Middle frontal gyrus (tissue), 1 donor: ENCODE measurements at regions not wholly inside any gene's neighbourhood (a gene's known extent, or its start where the extent isn't known, plus 50 kb on each side); places are given as distances from the start of the nearest gene placed in this dataset.
"Not testable (repeated sequence)": the region's sequence is repeated elsewhere in the genome, so short reads cannot be mapped to it uniquely, and the experiment has no call there.

Source experiments
- DNase-seq: peaks from one replicate; pipeline ENCODE4 v3.0.0-alpha.2; 2015; ENCODE audit warnings: low spot score; ENCODE audit errors: extremely low spot score

DNA sequence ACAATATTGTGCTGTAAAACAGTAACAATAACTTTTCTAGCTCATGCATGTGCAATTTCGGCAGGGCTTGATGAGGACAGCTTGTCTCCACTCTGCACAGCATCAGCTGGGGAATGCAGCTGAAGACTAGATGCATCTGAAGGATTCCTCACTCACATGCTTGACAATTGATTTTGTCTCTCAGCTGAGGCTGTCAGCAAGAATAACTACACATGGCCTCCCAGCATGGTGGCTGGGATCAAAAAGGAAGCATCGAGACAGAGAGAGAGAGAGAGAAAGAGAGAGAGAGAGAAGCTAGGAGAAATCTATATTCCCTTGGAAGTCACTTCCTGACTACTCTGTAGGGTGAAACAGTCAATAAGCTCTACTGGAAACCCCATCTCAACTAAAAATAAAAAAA is 487.1 kb downstream of the PLOD2 start:
- no peak for DNase-seq

DNA sequence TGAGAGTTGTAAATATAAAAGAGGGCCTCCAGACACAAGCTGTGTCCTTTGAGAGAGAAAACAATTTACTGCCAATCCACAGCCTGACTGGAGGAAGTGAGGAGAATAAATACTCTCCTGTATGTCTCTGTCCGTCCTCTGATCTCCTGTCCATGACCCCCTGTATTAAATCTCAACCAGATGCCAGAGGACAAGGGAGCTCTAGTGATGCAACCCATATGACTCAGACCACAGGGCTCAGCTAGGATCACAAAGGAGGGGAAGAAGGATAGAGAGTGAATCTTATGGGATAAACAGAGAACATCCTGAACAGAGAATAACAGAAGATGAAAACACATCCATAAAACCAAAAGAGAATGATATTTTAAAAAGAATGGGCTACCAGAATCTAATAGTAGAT is 482.6 kb downstream of the PLOD2 start:
- DNase-seq = no peak

DNA sequence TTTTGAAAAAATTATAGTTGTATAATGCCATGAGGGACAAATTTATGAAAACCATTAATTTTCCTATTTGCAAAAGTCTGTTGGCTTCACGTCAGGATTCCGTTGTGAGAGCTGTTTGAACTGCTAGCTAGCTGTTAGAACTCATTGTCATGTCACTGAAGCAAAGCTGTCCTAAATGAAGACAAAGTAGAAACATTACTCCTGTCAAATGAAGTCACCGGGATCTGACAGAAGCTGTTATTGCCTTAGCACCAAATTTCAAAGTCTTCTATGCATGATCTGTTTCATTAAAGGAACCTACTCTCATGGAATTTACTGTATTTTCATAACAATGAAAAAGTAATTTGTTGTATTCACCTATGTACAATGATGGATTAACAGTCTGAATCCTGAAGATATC is 479.8 kb downstream of the PLOD2 start:
- no peak for DNase-seq

DNA sequence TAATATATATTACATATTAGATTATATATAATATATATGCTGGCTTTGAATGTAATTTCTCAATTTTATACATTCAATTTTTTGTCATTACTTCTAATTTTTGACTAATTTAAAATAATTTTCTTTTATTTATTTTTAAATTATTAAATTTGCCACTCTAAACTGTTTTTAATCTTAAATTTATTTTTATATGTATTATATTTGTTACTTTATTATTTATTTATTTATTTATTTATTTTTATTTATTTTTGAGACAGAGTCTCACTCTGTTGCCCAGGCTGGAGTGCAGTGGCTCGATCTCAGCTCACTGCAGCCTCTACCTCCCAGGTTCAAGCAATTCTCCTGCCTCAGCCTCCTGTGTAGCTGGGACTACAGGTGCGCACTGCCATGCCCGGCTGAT is 473.0 kb downstream of the PLOD2 start:
- DNase-seq = not testable (repeated sequence)

DNA sequence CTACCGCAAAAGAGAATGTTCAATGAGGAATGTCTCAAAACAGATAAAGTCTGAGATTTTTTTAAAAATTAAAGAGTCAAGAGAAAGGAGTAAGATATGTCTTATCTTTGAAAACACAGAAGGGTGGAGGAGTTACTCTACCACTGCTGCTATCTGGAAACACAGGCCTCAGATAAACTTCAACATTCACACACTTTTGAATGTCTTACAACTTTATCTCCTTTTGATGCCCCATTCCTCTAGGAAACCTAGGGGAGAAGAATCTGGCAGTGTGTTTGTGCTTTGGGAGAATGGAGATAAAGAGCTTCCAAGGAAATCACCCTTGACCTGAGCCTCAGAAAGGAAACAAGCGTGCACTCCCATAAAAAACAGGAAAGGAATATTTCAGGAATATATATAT is 468.2 kb downstream of the PLOD2 start:
- DNase-seq = no peak

DNA sequence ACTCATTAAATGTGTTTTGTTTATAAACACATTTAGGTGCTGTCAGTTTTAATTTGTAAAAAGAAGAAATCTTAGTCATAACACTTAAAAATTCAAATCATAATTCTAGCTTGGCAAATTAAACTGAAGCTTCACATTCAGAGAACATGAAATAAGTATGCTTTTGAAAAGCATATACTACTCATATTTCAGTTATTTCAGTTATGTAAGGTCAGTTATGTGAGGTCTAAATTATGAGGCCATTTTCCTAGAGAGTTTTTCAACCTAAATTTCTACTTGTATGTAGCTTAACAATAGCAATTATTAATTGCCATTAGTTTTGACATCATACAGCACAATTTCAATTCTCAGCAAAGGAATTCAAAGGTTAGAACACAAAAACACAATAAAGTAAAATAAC is 465.0 kb downstream of the PLOD2 start:
- DNase-seq = no peak

DNA sequence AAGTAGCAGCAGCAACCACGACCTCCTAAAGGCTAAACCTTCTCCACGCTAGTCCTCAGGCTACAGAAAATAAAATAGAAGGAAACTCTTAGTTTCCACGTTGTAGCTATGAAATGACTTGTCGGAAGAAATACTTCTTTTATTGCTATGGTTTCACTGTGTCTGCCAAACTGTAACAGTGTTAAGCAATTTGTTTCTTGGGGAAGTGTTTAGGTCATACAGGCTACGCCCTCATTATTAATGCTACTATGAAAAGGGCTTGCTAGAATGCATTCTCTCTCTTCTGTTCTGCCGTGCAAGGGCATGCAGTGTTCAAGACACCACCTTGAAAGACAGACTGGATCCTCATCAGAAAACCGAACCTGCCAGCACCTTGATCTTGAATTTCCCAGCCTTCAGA is 462.7 kb downstream of the PLOD2 start:
- no peak for DNase-seq

DNA sequence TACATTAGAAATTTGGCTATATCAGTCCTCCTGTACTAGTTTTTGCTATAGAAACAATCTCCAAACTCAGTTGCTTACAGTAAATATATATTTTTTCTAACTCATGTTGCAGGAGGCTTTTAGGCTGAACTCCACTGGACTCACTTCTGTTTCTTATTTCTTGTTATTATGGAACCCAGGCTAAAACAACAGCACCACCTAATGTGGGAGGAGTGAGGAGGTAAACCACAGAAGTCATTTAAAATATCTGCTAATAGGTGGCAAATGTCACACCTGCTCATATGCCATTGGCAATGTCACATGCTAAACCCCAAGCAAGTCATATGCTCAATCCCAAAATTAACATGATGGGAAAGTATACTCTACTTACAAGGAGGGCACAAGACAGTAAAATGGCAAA is 462.2 kb downstream of the PLOD2 start:
- no peak for DNase-seq

DNA sequence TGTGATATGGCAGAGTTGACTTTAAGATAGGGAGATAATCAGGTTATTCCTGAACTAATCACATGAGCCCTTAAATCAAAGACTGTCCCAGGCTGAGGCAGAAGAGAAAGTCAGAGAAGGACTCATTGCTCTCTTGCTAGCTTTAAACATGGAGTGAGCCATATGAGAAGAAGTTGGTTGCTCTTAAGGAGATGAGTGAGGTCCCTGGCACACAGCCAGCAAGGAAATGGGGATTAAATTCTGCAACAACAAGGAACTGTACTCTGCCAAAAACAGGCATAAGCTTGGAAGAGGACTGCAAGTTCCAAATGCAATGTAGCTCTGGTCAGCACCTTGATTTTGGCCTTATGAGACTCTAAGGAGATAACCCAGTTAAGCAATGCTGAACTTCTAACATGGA is 457.0 kb downstream of the PLOD2 start:
- DNase-seq = no peak

DNA sequence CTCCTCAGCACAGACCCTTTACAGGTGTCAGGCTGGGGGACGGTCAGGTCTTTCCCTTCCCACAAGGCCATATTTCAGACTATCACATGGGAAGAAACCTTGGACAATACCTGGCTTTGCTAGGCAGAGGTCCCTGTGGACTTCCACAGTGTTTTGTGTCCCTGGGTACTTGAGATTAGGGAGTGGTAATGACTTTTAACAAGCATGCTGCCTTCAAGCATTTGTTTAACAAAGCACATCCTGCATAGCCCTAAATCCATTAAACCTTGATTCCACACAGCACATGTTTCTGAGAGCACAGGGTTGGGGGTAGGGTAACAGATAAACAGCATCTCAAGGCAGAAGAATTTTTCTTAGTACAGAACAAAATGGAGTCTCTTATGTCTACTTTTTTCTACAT is 451.2 kb downstream of the PLOD2 start:
- not testable (repeated sequence) for DNase-seq

DNA sequence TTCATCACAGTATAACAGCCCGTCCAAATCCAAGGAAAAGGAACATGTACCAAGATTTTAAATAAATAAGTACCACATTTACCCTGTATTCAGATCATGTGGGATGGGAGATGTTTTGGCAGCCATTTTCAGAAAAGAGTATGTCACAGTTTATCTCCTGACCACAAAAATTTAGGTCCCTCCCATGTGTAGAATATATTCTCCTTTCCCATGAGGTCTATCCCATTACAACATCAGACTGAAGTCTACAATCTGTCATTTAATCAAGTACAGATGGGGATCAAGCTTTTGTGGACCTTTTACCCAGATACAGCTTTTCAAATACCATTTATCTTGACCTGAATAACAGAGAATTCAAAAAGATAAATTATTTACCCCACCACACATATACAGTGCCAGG is 444.5 kb downstream of the PLOD2 start:
- DNase-seq = no peak

DNA sequence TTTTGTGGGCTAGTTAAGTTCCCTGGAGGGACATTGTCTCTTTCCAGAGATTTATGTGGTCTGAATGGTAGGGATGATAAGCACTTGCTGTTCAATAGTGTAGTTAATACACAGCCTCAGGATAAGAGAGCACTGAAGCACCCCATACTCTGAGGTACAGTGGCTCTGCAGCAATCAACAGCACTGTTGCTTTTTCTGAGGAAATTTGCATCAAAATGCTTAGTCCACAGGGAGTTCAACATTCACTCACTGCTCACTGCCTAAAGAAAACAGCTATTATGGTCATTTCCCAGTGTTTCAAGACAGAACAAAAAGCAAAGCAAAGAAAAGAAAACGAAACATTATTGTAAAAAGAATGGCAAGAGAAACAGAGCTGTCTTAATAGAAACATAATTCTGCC is 441.9 kb downstream of the PLOD2 start:
- no peak for DNase-seq

DNA sequence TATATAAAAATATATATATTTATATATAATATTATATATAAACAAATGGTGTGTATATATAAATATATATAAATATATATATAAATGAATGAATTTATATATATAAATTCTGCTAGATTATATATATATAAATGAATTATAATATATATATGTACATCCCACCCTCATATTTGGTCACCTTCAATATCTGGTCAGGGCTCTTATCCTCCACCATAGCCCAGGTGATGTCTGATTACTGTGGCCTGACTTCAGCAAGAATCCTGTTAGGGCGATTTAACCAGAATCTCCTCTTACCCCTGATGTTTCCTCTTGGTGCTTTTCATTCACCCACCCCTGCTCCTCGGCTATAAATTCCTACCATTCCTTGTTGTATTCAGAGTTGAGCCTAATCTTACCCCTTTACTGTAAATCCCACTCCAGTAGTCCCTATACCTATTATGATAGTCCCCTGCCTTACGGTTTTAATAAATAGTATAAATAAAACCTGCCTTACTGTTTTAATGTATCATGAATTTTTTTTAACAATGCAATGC is 439.6 kb downstream of the PLOD2 start:
- no peak for DNase-seq

DNA sequence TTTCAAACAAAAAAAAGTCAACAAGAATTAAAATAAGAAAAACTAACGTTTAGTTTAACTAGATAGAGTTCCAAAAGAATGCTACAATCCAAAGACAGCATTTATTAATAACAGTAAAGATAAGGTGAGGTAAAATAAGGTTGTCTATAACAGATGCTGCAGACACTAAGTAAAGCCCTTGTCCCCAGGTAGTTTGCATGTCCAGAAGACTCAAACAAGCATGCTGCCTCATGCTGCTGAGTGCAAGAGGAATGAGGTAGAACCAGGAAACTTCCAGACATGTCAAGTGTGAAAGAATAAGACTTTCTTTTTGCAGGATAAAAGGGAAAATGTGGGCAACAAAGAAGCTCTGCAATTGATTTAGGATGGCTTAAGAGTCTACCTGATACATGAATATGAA is 439.2 kb downstream of the PLOD2 start:
- DNase-seq = no peak

DNA sequence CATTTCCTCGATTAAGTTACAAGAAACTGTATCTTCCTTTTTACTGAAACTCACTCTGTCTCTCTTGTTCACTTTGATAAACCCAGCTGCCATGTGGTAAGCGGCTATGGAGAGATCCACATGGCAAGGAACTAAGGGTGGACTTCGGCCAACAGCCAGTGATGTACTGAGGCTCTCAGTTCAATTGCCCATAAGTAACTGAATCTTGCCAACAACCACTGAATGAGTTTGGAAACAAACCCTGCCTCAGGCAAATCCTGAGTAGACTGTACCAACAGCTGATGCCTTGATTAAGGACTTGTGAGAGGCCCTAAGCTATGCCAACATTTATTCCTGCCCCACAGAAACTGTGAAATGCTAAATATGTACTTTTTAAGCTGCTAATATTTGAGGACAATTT is 433.5 kb downstream of the PLOD2 start:
- no peak for DNase-seq

DNA sequence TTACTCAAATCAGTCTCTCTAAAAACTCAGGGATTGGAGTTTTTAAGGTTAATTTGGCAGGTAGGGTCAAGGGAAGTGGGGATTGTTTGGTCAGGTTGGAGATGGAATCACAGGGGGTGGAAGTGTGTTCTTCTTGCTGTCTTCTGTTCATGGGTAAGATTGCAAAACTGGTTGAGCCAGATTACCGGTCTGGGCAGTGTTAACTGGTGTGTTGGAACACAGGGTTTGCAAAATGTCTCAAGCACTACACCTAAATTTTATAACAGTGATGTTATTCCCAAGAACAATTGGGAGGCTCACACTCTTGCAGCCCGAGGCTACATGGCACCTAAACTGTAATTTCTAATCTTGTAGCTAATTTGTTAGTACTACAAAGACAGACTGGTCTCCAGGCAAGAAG is 425.4 kb downstream of the PLOD2 start:
- DNase-seq = no peak

DNA sequence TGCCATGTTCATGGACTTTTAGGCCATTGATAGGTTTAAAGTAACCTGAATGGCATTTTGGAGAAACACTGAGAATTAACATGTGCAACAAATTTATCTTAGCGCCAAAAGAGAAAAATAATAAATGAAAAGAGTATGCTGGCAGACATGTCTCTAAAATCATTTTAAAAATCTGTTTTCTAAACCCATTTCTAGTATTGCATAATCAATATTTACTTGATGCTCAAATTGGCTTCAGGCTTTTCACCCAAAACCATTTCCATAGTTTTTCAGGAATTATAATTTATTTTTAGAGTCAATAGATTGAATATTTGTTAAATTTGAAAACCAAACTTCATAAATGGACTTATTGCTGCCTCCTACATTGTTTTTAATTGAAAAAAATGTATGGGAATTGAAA is 423.0 kb downstream of the PLOD2 start:
- DNase-seq = no peak

DNA sequence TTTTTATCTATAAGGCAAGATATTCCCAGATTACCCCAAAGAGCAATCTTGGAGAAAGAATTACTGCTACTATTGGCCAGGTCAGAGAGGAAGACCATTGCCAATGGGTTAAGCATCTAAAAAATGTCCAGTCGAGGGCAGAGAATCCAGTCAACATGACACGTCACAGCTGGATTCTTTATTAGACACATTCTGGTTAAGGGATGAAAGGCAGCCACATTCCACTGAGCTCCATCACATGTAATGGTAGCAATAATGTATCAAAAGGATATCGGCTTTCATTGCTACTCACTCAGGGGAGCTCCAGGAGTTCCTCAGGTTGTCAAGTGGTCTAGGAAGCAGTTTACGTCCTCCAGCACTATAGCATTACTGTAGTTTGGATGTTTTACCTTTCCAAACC is 421.1 kb downstream of the PLOD2 start:
- DNase-seq = no peak

DNA sequence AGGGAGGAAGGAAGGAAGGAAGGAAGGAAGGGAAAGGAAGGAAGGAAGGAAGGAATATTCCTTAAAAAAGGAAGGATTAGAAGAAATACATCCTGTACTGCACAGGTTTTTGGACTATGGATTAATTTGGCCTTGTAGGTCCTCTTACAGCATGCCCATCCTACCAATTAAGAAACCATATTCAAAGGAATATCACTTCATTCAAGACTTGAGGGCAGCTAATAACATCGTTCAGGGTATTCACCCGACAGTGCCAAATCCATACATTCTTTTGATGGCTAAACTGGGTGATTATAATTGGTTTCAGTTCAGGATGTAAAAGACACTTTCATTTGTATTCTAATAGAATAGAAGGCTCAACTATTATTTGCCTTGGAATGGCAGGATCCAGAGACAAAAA is 410.3 kb downstream of the PLOD2 start:
- no peak for DNase-seq

DNA sequence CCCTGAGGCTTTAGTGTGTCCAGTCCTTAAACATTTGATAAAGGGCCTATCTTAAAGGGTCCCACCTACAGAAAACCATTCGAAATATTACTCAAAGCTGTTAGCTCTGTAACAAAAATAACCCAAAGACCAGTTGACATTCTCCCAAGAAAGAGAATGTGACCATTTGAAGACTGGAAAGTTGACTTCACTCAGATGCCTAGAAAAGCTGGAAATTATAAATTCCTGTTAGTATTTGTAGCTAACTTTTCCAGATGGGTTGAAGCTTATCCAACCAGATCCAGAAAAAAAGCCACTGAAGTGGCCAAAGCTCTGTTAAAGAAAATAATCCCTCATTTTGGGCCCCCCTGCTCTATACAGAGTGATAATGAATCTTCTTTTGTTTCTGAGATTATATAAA is 408.4 kb downstream of the PLOD2 start:
- no peak for DNase-seq

DNA sequence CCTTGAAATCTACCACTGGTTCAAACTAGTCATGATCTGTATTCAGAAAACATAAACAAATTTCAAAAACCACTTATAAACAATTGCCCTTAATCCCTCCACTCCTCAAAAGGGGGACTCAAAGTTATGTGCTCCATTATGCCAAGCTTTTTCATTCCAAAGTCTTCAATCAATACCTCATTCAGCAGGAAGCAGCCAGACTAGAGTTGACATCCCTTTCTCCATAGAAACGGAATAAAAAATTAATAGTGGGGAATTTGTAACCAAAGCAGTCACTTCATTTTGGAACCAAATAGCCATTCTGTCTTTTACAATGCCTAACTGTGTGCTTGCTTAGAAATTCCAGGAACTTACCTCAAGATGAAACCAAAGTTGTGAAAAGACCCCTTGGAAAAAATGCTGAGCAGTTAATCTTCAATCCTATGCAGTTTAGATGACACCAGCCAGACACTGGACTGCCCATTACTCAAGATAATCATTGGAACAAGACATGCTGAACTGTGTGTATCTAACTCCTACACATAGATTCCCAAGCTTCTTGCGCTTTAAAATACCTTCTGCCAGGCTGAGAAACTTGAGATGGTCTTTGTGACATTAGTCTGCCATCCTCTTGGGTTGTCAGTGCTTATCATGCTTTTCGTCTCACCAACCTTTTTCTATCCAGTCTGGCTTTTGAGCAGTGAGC is 406.2 kb downstream of the PLOD2 start:
- DNase-seq = no peak

DNA sequence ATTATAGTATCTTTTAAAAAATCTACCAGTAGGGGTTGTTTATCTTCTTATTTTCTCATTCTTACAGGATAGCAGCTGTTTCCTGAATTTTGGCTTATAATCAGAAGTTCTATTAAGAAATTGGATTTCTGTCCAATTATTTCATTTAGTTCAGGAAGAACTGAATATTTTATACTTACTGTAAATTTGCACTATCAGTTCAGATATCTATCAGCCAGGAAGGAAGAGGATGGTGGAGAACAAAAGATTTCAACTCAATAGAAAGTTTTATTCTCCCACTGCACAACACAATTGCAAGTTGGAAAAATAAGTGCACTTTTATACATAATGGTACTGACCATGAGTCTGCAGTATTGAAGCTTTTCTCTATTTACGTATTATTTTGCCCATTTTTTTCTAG is 400.9 kb downstream of the PLOD2 start:
- DNase-seq = no peak

DNA sequence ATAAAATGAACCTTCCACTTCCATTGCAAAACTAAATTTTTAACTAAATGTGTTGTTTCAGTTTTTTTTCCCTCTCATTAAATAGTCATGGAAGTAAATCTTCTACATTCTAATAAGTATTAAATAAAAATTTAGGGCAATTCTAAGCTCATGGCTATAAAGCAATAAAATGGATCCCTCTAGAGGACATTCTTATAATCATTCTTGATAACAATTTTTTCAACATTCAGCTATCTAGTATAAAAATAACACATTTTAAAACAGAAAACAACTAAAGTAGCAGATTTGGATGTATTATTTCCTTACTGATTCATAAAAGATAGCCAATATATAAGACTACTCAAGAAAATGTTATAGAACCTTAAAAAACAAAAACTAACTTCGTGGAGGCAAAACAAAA is 393.1 kb downstream of the PLOD2 start:
- DNase-seq = no peak
